Lower lobe of right lung (tissue), 2 donors: ENCODE measurements at regions not wholly inside any gene's neighbourhood (a gene's known extent, or its start where the extent isn't known, plus 50 kb on each side); places are given as distances from the start of the nearest gene placed in this dataset.
A peak's percentile ranks its signal among the peaks of the same experiment; 100 is the strongest.
"Not testable (repeated sequence)": the region's sequence is repeated elsewhere in the genome, so short reads cannot be mapped to it uniquely, and the experiment has no call there.

Experiments used
- ATAC-seq, 2 donors: fragments of 200-7000 bp; cut with Tn5 transposase; one replicate each; pipeline ENCODE4 v1.9.1; 2020 to 2022; ENCODE audit warnings: mild to moderate bottlenecking in 2 of 2, moderate library complexity in 2 of 2
- DNase-seq: peaks from one replicate; pipeline ENCODE4 v3.0.0-alpha.2; 2020
- H3K27ac ChIP-seq: fragments of 200-600 bp; one replicate; pipeline ENCODE4 v1.8.0; 2022
- H3K27me3 ChIP-seq: fragments of 200-600 bp; one replicate; pipeline ENCODE4 v1.8.0; 2022; ENCODE audit warnings: low read depth
- H3K36me3 ChIP-seq: fragments of 200-600 bp; one replicate; pipeline ENCODE4 v1.8.0; 2022; ENCODE audit warnings: mild to moderate bottlenecking
- H3K4me1 ChIP-seq: fragments of 200-600 bp; one replicate; pipeline ENCODE4 v1.8.0; 2022
- H3K4me3 ChIP-seq: fragments of 200-600 bp; one replicate; pipeline ENCODE4 v1.8.0; 2022; ENCODE audit warnings: mild to moderate bottlenecking
- H3K9me3 ChIP-seq: fragments of 200-600 bp; one replicate; pipeline ENCODE4 v1.8.0; 2022
- CTCF ChIP-seq: fragments of 200-600 bp; IDR thresholded peaks from one replicate; pipeline ENCODE4 v1.8.0; 2022; ENCODE audit warnings: antibody characterized with exemption, mild to moderate bottlenecking
- intact Hi-C: fragments of 100-400 bp; cut with DNase I; formaldehyde crosslinking; loops from one replicate; pipeline ENCODE4 v1.11.0; 2022
- donor health status: DM: no; HTN: yes; CAD: no; lungs with severe emphysema.

GRCh38 chr5:18732556-18733479 lies 1098.6 kb downstream of the TAF11L14 start:
- H3K9me3 ChIP-seq = no peaks in the 10 kb centered on the region
- no peak for ATAC-seq
- H3K4me1 ChIP-seq = no peaks in the 10 kb centered on the region
- intact Hi-C loops = no loop called here
- no peak for TF ChIP-seq CTCF
- no peaks in the 10 kb centered on the region for H3K27me3 ChIP-seq
- DNase-seq = no peak
- H3K36me3 ChIP-seq = no peaks in the 10 kb centered on the region
- no peak overlapping the region for H3K27ac ChIP-seq
- no peak overlapping the region for H3K4me3 ChIP-seq

- Histone ChIP-seq H3K27ac (no peak overlapping the region), H3K4me3 (no peak overlapping the region), H3K36me3 (no peaks in the 10 kb centered on the region), H3K27me3 (no peaks in the 10 kb centered on the region), H3K9me3 (no peaks in the 10 kb centered on the region), H3K4me1 (no peaks in the 10 kb centered on the region)
- TF ChIP-seq CTCF = no peak
- DNase-seq (no peak), ATAC-seq (no peak)
- intact Hi-C loops = no loop called here
Observed at GRCh38 chr5:18736051-18736398, 1101.8 kb downstream of the TAF11L14 start.

- H3K36me3 ChIP-seq, H3K27me3 ChIP-seq, H3K4me1 ChIP-seq, DNase-seq, H3K27ac ChIP-seq, ATAC-seq, H3K9me3 ChIP-seq, H3K4me3 ChIP-seq, intact Hi-C loops: not testable (repeated sequence)
Observed at GRCh38 chr5:18736736-18737135, 1102.5 kb downstream of the TAF11L14 start.

DNA sequence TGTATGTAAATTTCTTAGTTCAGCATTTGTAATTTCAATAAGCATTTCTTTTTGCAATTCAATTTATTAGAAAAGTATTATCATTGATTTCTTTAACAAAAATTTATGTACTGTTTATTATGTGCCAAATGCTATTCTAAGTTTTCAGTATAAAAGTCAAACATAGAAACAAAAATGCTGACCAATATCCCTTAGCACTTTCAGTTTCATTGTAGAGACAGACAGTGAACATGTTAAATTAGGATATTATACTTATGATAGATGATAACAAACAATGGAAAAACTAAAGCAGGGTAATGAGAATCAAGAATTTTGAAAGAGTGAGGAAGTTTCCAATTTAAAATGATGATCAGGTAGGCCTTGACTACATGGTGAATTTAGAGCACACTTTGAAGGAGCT lies 1106.0 kb downstream of the TAF11L14 start:
- Histone ChIP-seq H3K36me3 (no peaks in the 10 kb centered on the region), H3K4me3 (no peak overlapping the region), H3K9me3 (no peaks in the 10 kb centered on the region), H3K27me3 (no peaks in the 10 kb centered on the region), H3K27ac (no peak overlapping the region), H3K4me1 (no peaks in the 10 kb centered on the region)
- no peak for TF ChIP-seq CTCF
- intact Hi-C loops = no loop called here
- DNase-seq = no peak
- ATAC-seq = no peak

DNA sequence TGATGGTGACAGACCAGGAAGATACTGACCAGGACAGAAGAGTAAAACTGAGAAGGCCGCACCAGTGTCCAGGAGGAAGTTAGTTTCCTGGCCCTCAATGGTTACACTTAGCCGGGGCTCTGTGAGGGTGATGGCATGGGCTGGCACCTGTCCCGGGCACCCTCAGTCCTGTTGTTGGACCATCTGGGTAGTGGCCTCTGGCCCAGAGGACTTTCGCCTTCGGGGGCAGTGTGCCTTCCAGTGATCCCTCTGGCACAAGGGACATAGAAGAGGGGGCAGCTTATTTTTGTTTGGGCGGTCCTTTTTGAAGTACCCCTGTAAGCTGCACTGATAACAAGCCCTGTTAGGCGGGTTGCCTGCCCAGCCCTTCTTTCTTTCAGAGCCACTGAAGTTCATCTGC lies 1108.6 kb downstream of the TAF11L14 start:
- no peak for TF ChIP-seq CTCF
- intact Hi-C loops = no loop called here
- Histone ChIP-seq H3K27ac (no peak overlapping the region), H3K27me3 (no peaks in the 10 kb centered on the region), H3K9me3 (no peaks in the 10 kb centered on the region), H3K4me3 (no peak overlapping the region), H3K4me1 (peaks cover 4% of the 10 kb centered on the region), H3K36me3 (no peaks in the 10 kb centered on the region)
- DNase-seq (no peak), ATAC-seq (no peak)

DNA sequence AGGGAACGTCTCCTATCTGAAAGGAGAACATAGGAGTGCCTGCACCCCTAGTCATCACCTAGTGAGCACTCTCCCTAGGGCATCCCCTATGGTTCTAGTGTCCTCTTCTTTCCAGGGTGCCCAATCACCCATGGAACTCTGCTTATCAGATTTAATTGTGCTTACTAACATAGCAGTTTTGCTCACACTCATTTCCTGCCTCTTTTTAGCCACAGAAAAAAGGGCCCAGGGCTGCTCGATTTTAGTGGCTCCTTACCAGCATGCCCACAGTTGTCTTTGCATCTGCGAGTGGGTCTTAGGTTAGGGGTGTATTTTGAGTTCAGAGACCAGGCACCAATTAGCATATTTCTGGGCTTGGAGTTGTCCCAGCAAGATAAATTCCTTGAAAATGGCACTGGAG lies 1110.2 kb downstream of the TAF11L14 start:
- intact Hi-C loops = no loop called here
- peak overlapping the region; percentile 59 for H3K4me3 ChIP-seq

More for the DNA sequence above, 1110.2 kb downstream of the TAF11L14 start:
- ATAC-seq (no peak), DNase-seq (no peak)
- peaks cover 4% of the 10 kb centered on the region for H3K4me1 ChIP-seq
- no peaks in the 10 kb centered on the region for H3K27me3 ChIP-seq
- no peak for TF ChIP-seq CTCF
- peak overlapping the region; percentile 33 for H3K27ac ChIP-seq
- no peaks in the 10 kb centered on the region for H3K36me3 ChIP-seq
- H3K9me3 ChIP-seq = no peaks in the 10 kb centered on the region
